Endodermal cell (in vitro differentiated cells): ENCODE measurements at regions not wholly inside any gene's neighbourhood (a gene's known extent, or its start where the extent isn't known, plus 50 kb on each side); places are given as distances from the start of the nearest gene placed in this dataset.

ENCODE experiments used
- DNase-seq: peaks from one replicate; pipeline ENCODE4 v3.0.0-alpha.2; 2017
- H3K27ac ChIP-seq: 2 replicates; pipeline ENCODE4 v1.5.1; 2013; ENCODE audit warnings: mild to moderate bottlenecking, low read depth, low read length, moderate library complexity
- H3K27me3 ChIP-seq: 2 replicates; pipeline ENCODE4 v1.6.1; 2013; ENCODE audit warnings: mild to moderate bottlenecking, low read length, moderate library complexity; ENCODE audit not compliant: insufficient read depth, control insufficient read depth, poor library complexity, severe bottlenecking
- H3K36me3 ChIP-seq: 2 replicates; pipeline ENCODE4 v1.7.0; 2013; ENCODE audit warnings: mild to moderate bottlenecking, low read length, moderate library complexity; ENCODE audit not compliant: control insufficient read depth, insufficient read depth
- H3K4me1 ChIP-seq: one replicate; pipeline ENCODE4 v1.7.0; 2013; ENCODE audit warnings: low read length; ENCODE audit not compliant: control insufficient read depth, insufficient read depth
- H3K4me3 ChIP-seq: 2 replicates; pipeline ENCODE4 v1.5.1; 2013; ENCODE audit warnings: mild to moderate bottlenecking, low read length, moderate library complexity
- H3K9ac ChIP-seq: 2 replicates; pipeline ENCODE4 v1.6.1; 2013; ENCODE audit warnings: mild to moderate bottlenecking, low read length, moderate library complexity; ENCODE audit not compliant: poor library complexity, severe bottlenecking; ENCODE audit errors: extremely low read depth
- H3K9me3 ChIP-seq: 2 replicates; pipeline ENCODE4 v1.6.1; 2013; ENCODE audit warnings: mild to moderate bottlenecking, low read length, moderate library complexity; ENCODE audit not compliant: control insufficient read depth
- H3K27ac Mint-ChIP-seq: 2 replicates; pipeline ENCODE4 v1.8.0; 2020; ENCODE audit warnings: mixed read lengths
- H3K27me3 Mint-ChIP-seq: 2 replicates; pipeline ENCODE4 v1.8.0; 2021; ENCODE audit warnings: mild to moderate bottlenecking, mixed read lengths; ENCODE audit not compliant: insufficient read depth
- H3K36me3 Mint-ChIP-seq: 2 replicates; pipeline ENCODE4 v1.8.0; 2020; ENCODE audit warnings: low read depth, mixed read lengths
- H3K4me1 Mint-ChIP-seq: 2 replicates; pipeline ENCODE4 v1.8.0; 2020; ENCODE audit warnings: mixed read lengths
- H3K4me3 Mint-ChIP-seq: 2 replicates; pipeline ENCODE4 v1.8.0; 2020; ENCODE audit warnings: mild to moderate bottlenecking, moderate library complexity, mixed read lengths
- H3K9me3 Mint-ChIP-seq: 2 replicates; pipeline ENCODE4 v1.8.0; 2020; ENCODE audit warnings: mild to moderate bottlenecking, mixed read lengths
- CTCF ChIP-seq: fragments of 200-600 bp; sonication (generic); conservative IDR thresholded peaks from 2 replicates; pipeline ENCODE4 v1.5.0; 2021; ENCODE audit warnings: antibody characterized with exemption, mild to moderate bottlenecking
- WGBS, 2 experiments: methylation state at CpG; one replicate each; pipeline versions ENCODE4 v1.1.5 to v1.1.7; 2013; ENCODE audit warnings: missing lambda C conversion rate in 2 of 2, mixed read lengths in 1 of 2; ENCODE audit not compliant: insufficient coverage in 1 of 2, insufficient read length in 1 of 2; 5-methylcytosine and 5-hydroxymethylcytosine counted together

DNA sequence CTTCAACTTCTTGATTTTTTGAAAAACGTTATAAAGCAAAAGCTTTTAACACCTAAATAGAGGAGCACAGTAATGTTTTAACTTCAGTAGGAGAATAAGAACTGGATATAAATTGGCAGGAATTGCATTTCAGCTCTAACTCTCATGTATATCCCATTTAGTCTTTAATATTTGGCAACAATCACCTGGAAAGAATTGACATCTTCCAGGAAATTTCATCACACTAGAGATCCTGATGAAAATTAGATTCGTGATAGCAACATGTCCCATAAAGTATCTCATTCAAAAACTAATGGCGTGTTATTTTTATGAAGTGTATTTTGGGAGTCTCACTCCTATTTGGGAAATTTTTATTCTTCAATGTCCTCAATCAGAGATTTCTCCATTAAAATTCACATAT is 131.1 kb upstream of the DNAJC10 start:
- Mint-ChIP-seq H3K36me3 (no peaks in the 10 kb centered on the region), H3K4me3 (no peak overlapping the region), H3K27ac (no peak overlapping the region), H3K27me3 (no peaks in the 10 kb centered on the region), H3K9me3 (no peaks in the 10 kb centered on the region), H3K4me1 (peaks cover 4% of the 10 kb centered on the region)
- Histone ChIP-seq H3K9me3 (no peaks in the 10 kb centered on the region), H3K4me1 (peaks cover 3% of the 10 kb centered on the region), H3K4me3 (no peak overlapping the region), H3K27ac (no peak overlapping the region), H3K36me3 (no peaks in the 10 kb centered on the region), H3K9ac (no peak overlapping the region), H3K27me3 (no peaks in the 10 kb centered on the region)
- 100% methylated on average over 1 to 2 of the region's 3 CpGs for WGBS, 2 experiments
- no peak for DNase-seq
- no peak for TF ChIP-seq CTCF

GRCh38 chr2:182585430-182585829 is 130.6 kb upstream of the DNAJC10 start:
- Histone ChIP-seq H3K9me3 (no peaks in the 10 kb centered on the region), H3K4me1 (peaks cover 3% of the 10 kb centered on the region), H3K9ac (no peak overlapping the region), H3K36me3 (no peaks in the 10 kb centered on the region), H3K27me3 (no peaks in the 10 kb centered on the region), H3K27ac (no peak overlapping the region), H3K4me3 (no peak overlapping the region)
- TF ChIP-seq CTCF: no peak
- WGBS, 2 experiments: 75 to 87% methylated on average over 1 to 2 of the region's 2 CpGs
- Mint-ChIP-seq H3K36me3 (no peaks in the 10 kb centered on the region), H3K27ac (no peak overlapping the region), H3K4me3 (no peak overlapping the region), H3K4me1 (peaks cover 4% of the 10 kb centered on the region), H3K27me3 (no peaks in the 10 kb centered on the region), H3K9me3 (no peaks in the 10 kb centered on the region)
- DNase-seq: no peak

DNA sequence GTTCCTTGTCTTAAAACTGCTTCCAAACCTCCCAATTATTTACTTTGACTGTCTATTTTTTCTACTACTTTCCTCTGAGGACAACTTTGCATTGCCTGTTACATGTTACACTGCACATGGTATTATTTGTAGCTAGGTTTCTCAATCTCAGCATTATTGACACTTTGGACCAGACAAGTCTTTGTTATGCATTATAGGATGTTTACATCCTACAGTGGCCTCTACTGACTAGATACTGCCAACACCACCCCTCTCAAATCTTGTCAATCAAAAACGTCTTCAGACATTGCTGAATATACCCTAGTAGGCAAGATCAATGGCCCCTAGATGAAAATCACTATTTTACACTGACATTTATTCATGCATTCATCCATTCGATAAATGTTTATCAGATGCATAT is 129.6 kb upstream of the DNAJC10 start:
- Histone ChIP-seq H3K9me3 (no peaks in the 10 kb centered on the region), H3K27me3 (no peaks in the 10 kb centered on the region), H3K4me1 (peaks cover 3% of the 10 kb centered on the region), H3K4me3 (no peak overlapping the region), H3K27ac (no peak overlapping the region), H3K9ac (no peak overlapping the region), H3K36me3 (no peaks in the 10 kb centered on the region)
- 71 to 83% methylated on average over 1 to 2 of the region's 2 CpGs for WGBS, 2 experiments
- Mint-ChIP-seq H3K27me3 (no peaks in the 10 kb centered on the region), H3K9me3 (no peaks in the 10 kb centered on the region), H3K27ac (no peak overlapping the region), H3K4me3 (no peak overlapping the region), H3K36me3 (no peaks in the 10 kb centered on the region), H3K4me1 (peaks cover 4% of the 10 kb centered on the region)
- TF ChIP-seq CTCF: no peak
- DNase-seq: no peak
